ENCODE measurements at regions not wholly inside any gene's neighbourhood (a gene's known extent, or its start where the extent isn't known, plus 50 kb on each side); places are given as distances from the start of the nearest gene placed in this dataset.

DNA sequence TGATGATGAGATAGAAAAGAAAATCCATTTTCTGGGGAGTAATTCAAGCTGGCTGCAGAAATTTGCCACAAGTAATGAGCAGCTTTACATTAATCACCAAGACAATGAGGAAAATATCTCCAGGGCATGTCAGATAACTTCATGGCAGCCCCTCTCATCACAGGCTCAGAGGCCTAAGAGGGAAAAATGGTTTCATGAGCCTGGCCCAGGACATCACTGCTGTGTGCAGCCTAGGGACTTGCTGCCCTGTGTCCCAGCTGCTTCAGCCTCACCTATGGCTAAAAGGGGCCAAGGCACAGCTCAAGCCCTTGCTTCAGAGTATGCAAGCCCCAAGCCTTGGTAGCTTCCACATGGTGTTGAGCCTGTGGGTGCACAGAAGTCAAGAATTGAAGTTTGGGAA is 161.7 kb downstream of the OPA1 start:
- TF ChIP-seq SMC3 (conservative IDR thresholded peaks at IDR 0.05; ENCODE audit: poor library complexity) (no peak), EP300 (conservative IDR thresholded peaks at IDR 0.05; ENCODE audit: poor library complexity, severe bottlenecking) (no peak), MXI1 (conservative IDR thresholded peaks at IDR 0.05; ENCODE audit: poor library complexity, severe bottlenecking) (no peak), RAD21 (conservative IDR thresholded peaks at IDR 0.05) (no peak), EZH2 (IDR thresholded peaks at IDR 0.05; ENCODE audit: borderline replicate concordance, insufficient read depth, low read length, poor library complexity, severe bottlenecking) (no peak), POLR2AphosphoS5 (IDR thresholded peaks at IDR 0.05) (no peak), REST (IDR thresholded peaks at IDR 0.05; ENCODE audit: borderline replicate concordance) (no peak), TAF1 (IDR thresholded peaks at IDR 0.05; ENCODE audit: low read depth) (no peak)
- TF ChIP-seq, protein P1, sequence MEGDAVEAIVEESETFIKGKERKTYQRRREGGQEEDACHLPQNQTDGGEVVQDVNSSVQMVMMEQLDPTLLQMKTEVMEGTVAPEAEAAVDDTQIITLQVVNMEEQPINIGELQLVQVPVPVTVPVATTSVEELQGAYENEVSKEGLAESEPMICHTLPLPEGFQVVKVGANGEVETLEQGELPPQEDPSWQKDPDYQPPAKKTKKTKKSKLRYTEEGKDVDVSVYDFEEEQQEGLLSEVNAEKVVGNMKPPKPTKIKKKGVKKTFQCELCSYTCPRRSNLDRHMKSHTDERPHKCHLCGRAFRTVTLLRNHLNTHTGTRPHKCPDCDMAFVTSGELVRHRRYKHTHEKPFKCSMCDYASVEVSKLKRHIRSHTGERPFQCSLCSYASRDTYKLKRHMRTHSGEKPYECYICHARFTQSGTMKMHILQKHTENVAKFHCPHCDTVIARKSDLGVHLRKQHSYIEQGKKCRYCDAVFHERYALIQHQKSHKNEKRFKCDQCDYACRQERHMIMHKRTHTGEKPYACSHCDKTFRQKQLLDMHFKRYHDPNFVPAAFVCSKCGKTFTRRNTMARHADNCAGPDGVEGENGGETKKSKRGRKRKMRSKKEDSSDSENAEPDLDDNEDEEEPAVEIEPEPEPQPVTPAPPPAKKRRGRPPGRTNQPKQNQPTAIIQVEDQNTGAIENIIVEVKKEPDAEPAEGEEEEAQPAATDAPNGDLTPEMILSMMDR (IDR thresholded peaks at IDR 0.05; ENCODE audit: poor library complexity, severe bottlenecking) = no peak
- Histone ChIP-seq H3K27me3 (ENCODE audit: insufficient read depth, low read depth, low read length) (no peaks in the 10 kb centered on the region), H3F3A (ENCODE audit: insufficient read depth, low read length, poor library complexity, severe bottlenecking) (no peaks in the 10 kb centered on the region), H2AFZ (ENCODE audit: low read depth, low read length) (no peak overlapping the region), H3K9me3 (ENCODE audit: low read length) (no peaks in the 10 kb centered on the region), H3K9ac (ENCODE audit: low read length) (no peak overlapping the region), H3K79me2 (replicated peaks; ENCODE audit: insufficient read depth, low read length) (no peaks in the 10 kb centered on the region), H3K4me3 (ENCODE audit: low read length) (no peak overlapping the region), H3K36me3 (ENCODE audit: insufficient read depth, low read length) (no peaks in the 10 kb centered on the region), H3K27ac (ENCODE audit: low read length) (no peak overlapping the region), H4K20me1 (ENCODE audit: insufficient read depth) (no peaks in the 10 kb centered on the region), H3K4me2 (ENCODE audit: low read length) (no peak overlapping the region), H3K9me2 (ENCODE audit: insufficient read depth, low read length) (no peaks in the 10 kb centered on the region)

DNA sequence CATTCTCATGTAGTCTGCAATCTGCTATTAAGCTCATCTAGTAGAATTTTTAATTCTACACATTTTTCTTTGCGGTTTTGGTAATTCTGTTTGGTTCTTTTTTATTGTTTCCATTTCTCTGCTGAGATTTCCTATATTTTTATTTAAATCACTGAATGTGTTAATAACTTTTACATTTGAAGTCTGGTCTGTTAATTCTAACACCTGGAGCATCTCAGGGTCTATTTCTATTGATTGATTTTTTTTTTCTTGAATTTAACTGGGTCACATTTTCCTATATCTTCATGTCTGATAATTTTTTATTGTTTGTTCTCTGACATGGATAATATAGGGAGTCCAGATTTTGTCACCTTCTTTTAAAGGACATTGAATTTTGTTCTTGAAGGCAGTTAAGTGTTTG is 163.5 kb downstream of the OPA1 start:
- H2AFZ ChIP-seq (ENCODE audit: low read depth, low read length) = no peak overlapping the region
- H3K9ac ChIP-seq (ENCODE audit: low read length) = no peak overlapping the region
- H3K36me3 ChIP-seq (ENCODE audit: insufficient read depth, low read length) = no peaks in the 10 kb centered on the region
- H3K9me3 ChIP-seq (ENCODE audit: low read length) = no peaks in the 10 kb centered on the region
- no peaks in the 10 kb centered on the region for H3K79me2 ChIP-seq (replicated peaks; ENCODE audit: insufficient read depth, low read length)
- no peak overlapping the region for H3K4me2 ChIP-seq (ENCODE audit: low read length)
- H4K20me1 ChIP-seq (ENCODE audit: insufficient read depth) = no peaks in the 10 kb centered on the region
- H3F3A ChIP-seq (ENCODE audit: insufficient read depth, low read length, poor library complexity, severe bottlenecking) = no peaks in the 10 kb centered on the region
- H3K27me3 ChIP-seq (ENCODE audit: insufficient read depth, low read depth, low read length) = no peaks in the 10 kb centered on the region
- H3K27ac ChIP-seq (ENCODE audit: low read length) = no peak overlapping the region
- H3K4me3 ChIP-seq (ENCODE audit: low read length) = no peak overlapping the region
- TF ChIP-seq POLR2AphosphoS5 (IDR thresholded peaks at IDR 0.05) (no peak), REST (IDR thresholded peaks at IDR 0.05; ENCODE audit: borderline replicate concordance) (no peak), EZH2 (IDR thresholded peaks at IDR 0.05; ENCODE audit: borderline replicate concordance, insufficient read depth, low read length, poor library complexity, severe bottlenecking) (no peak), SMC3 (conservative IDR thresholded peaks at IDR 0.05; ENCODE audit: poor library complexity) (no peak), RAD21 (conservative IDR thresholded peaks at IDR 0.05) (no peak), MXI1 (conservative IDR thresholded peaks at IDR 0.05; ENCODE audit: poor library complexity, severe bottlenecking) (no peak), EP300 (conservative IDR thresholded peaks at IDR 0.05; ENCODE audit: poor library complexity, severe bottlenecking) (no peak), TAF1 (IDR thresholded peaks at IDR 0.05; ENCODE audit: low read depth) (no peak)
- TF ChIP-seq, protein P1 (IDR thresholded peaks at IDR 0.05; ENCODE audit: poor library complexity, severe bottlenecking) = no peak
- no peaks in the 10 kb centered on the region for H3K9me2 ChIP-seq (ENCODE audit: insufficient read depth, low read length)

All from neural cell (in vitro differentiated cells).